GM12878 (cell line): ENCODE measurements at regions not wholly inside any gene's neighbourhood (a gene's known extent, or its start where the extent isn't known, plus 50 kb on each side); places are given as distances from the start of the nearest gene placed in this dataset.

Source experiments
- ATF7 ChIP-seq: fragments of 450-650 bp; IDR thresholded peaks from 2 replicates; pipeline ENCODE4 v1.6.1; 2016; ENCODE audit warnings: low read depth, mild to moderate bottlenecking
- CBX3 ChIP-seq: fragments of 200-600 bp; sonication (generic); IDR thresholded peaks from 2 replicates; pipeline ENCODE4 v1.6.1; 2016; ENCODE audit warnings: low read depth, borderline replicate concordance
- CTCF ChIP-seq, 3 experiments: IDR thresholded peaks in 2 of 3; conservative IDR thresholded peaks in 1 of 3; 2 replicates each; pipeline ENCODE4 v1.5.1; 2011; ENCODE audit warnings: low read depth in 3 of 3, low read length in 3 of 3, mild to moderate bottlenecking in 3 of 3, control low read depth in 2 of 3, moderate library complexity in 2 of 3, inconsistent platforms in 1 of 3, mixed read lengths in 1 of 3; ENCODE audit not compliant: control insufficient read depth in 2 of 3, insufficient read depth in 1 of 3; ENCODE audit errors: extremely low read depth in 1 of 3
- E2F4 ChIP-seq: IDR thresholded peaks from 2 replicates; pipeline ENCODE4 v1.6.1; 2012; ENCODE audit warnings: low read depth, low read length, improper control_type of control experiment
- FOXK2 ChIP-seq: fragments of 450-650 bp; IDR thresholded peaks from 2 replicates; pipeline ENCODE4 v1.6.1; 2017; ENCODE audit warnings: mild to moderate bottlenecking, moderate library complexity
- KDM1A ChIP-seq: fragments of 200-600 bp; sonication (generic); IDR thresholded peaks from 2 replicates; pipeline ENCODE4 v1.6.1; 2016; ENCODE audit warnings: borderline replicate concordance
- MEF2A ChIP-seq: IDR thresholded peaks from 2 replicates; pipeline ENCODE4 v1.6.1; 2011; ENCODE audit warnings: low read depth, mild to moderate bottlenecking, low read length, moderate library complexity; ENCODE audit not compliant: insufficient read depth
- MEF2B ChIP-seq: fragments of 450-650 bp; IDR thresholded peaks from 2 replicates; pipeline ENCODE4 v1.6.1; 2018; ENCODE audit warnings: mild to moderate bottlenecking, moderate library complexity; ENCODE audit not compliant: partially characterized antibody, poor library complexity, severe bottlenecking
- MLLT1 ChIP-seq: fragments of 450-650 bp; IDR thresholded peaks from 2 replicates; pipeline ENCODE4 v1.6.1; 2016; ENCODE audit warnings: mild to moderate bottlenecking
- MXI1 ChIP-seq: fragments of 150-350 bp; IDR thresholded peaks from 2 replicates; pipeline ENCODE4 v1.6.1; 2011; ENCODE audit warnings: low read depth, mild to moderate bottlenecking, inconsistent platforms, low read length, improper control_type of control experiment
- MYC ChIP-seq: IDR thresholded peaks from 2 replicates; pipeline ENCODE4 v1.6.1; 2011; ENCODE audit warnings: mild to moderate bottlenecking, low read length, moderate library complexity, inconsistent platforms; ENCODE audit not compliant: insufficient read depth, insufficient replicate concordance, insufficient read length, severe bottlenecking
- POLR2A ChIP-seq: IDR thresholded peaks from 2 replicates; pipeline ENCODE4 v1.6.1; 2011; ENCODE audit warnings: low read depth, mild to moderate bottlenecking, low read length
- POU2F2 ChIP-seq: IDR thresholded peaks from 3 replicates; pipeline ENCODE4 v1.6.1; 2011; ENCODE audit warnings: low read depth, mild to moderate bottlenecking, low read length, borderline replicate concordance
- RAD51 ChIP-seq: fragments of 450-650 bp; IDR thresholded peaks from 2 replicates; pipeline ENCODE4 v1.6.1; 2016; ENCODE audit warnings: moderate library complexity, mild to moderate bottlenecking, inconsistent platforms
- SUZ12 ChIP-seq: fragments of 200-600 bp; sonication (generic); IDR thresholded peaks from one replicate; pipeline ENCODE4 v1.6.1; 2018; ENCODE audit warnings: antibody characterized with exemption, mild to moderate bottlenecking; ENCODE audit not compliant: unreplicated experiment
- TCF12 ChIP-seq: IDR thresholded peaks from 2 replicates; pipeline ENCODE4 v1.6.1; 2011; ENCODE audit warnings: low read depth, mild to moderate bottlenecking, low read length
- ZBTB33 ChIP-seq: fragments of 450-650 bp; IDR thresholded peaks from 2 replicates; pipeline ENCODE4 v1.6.1; 2017; ENCODE audit warnings: mild to moderate bottlenecking
- ZBTB40 ChIP-seq: fragments of 450-650 bp; IDR thresholded peaks from 2 replicates; pipeline ENCODE4 v1.6.1; 2016; ENCODE audit warnings: mild to moderate bottlenecking, moderate library complexity, borderline replicate concordance
- ZNF24 ChIP-seq: fragments of 450-650 bp; IDR thresholded peaks from 2 replicates; pipeline ENCODE4 v1.6.1; 2017; ENCODE audit warnings: antibody characterized with exemption, mild to moderate bottlenecking
- ZSCAN29 ChIP-seq: fragments of 450-650 bp; IDR thresholded peaks from 2 replicates; pipeline ENCODE4 v1.6.1; 2017; ENCODE audit warnings: mild to moderate bottlenecking, moderate library complexity

- TF ChIP-seq KDM1A (no peak), MYC (no peak), ZNF24 (no peak), MEF2A (no peak), TCF12 (no peak), FOXK2 (no peak), ATF7 (no peak), SUZ12 (no peak), MEF2B (no peak), RAD51 (no peak), ZSCAN29 (no peak), CBX3 (no peak), ZBTB40 (no peak), MLLT1 (no peak; the same call in none of the 2 replicates), ZBTB33 (no peak), POU2F2 (no peak), E2F4 (no peak), MXI1 (no peak; the same call in 1 of the 2 replicates), POLR2A (peak; percentile 43; the same call in 1 of the 2 replicates), CTCF (IDR thresholded peaks at IDR 0.05 in 2 of 3, conservative IDR thresholded peaks at IDR 0.05 in 1 of 3; ENCODE audit: control insufficient read depth in 2 of 3, extremely low read depth in 1 of 3, insufficient read depth in 1 of 3, low read depth in 3 of 3, low read length in 3 of 3) (no peak)
These were observed 58.0 kb upstream of the GSE1 start (continued) for GRCh38 chr16:85554889-85555718.
